Tibial nerve (tissue), 4 donors: ENCODE measurements at regions not wholly inside any gene's neighbourhood (a gene's known extent, or its start where the extent isn't known, plus 50 kb on each side); places are given as distances from the start of the nearest gene placed in this dataset.
"Not testable (repeated sequence)": the region's sequence is repeated elsewhere in the genome, so short reads cannot be mapped to it uniquely, and the experiment has no call there.

Experiments used
- DNase-seq, 2 donors: peaks; one replicate each; pipeline ENCODE4 v3.0.0-alpha.2; 2019; ENCODE audit warnings: low spot score in 2 of 2
- H3K27ac ChIP-seq, 4 donors: fragments of 200-600 bp; sonication (generic) in 3 of 4; one replicate each; pipeline ENCODE4 v1.5.1; 2017 to 2019; ENCODE audit warnings: mild to moderate bottlenecking in 1 of 4
- H3K27me3 ChIP-seq, 2 donors: fragments of 200-600 bp; sonication (generic) in 1 of 2; one replicate each; pipeline versions ENCODE4 v1.5.1 to v1.6.0; 2017 to 2019
- H3K36me3 ChIP-seq, 3 donors: fragments of 200-600 bp; sonication (generic); one replicate each; pipeline ENCODE4 v1.5.1; 2018 to 2019
- H3K4me1 ChIP-seq, 4 donors: fragments of 200-600 bp; sonication (generic) in 3 of 4; one replicate each; pipeline ENCODE4 v1.5.1; 2017 to 2019
- H3K4me3 ChIP-seq, 4 donors: fragments of 200-600 bp; sonication (generic) in 3 of 4; one replicate each; pipeline ENCODE4 v1.5.1; 2017 to 2019; ENCODE audit warnings: mild to moderate bottlenecking in 1 of 4, moderate library complexity in 1 of 4
- H3K9me3 ChIP-seq, 4 donors: fragments of 200-600 bp; sonication (generic) in 3 of 4; one replicate each; pipeline ENCODE4 v1.5.1; 2017 to 2019
- EP300 ChIP-seq, 2 donors: sonication (generic); formaldehyde crosslinking; IDR thresholded peaks; one replicate each; pipeline ENCODE4 v1.6.1; 2017; ENCODE audit warnings: antibody characterized with exemption in 2 of 2, mild to moderate bottlenecking in 1 of 2
- POLR2A ChIP-seq, 2 donors: fragments of 450-650 bp; IDR thresholded peaks; one replicate each; pipeline ENCODE4 v1.6.1; 2017; ENCODE audit warnings: antibody characterized with exemption in 2 of 2, mild to moderate bottlenecking in 2 of 2, moderate library complexity in 2 of 2
- WGBS, 2 donors: methylation state at CpG; one replicate each; pipeline ENCODE4 v1.1.5; 2018; 5-methylcytosine and 5-hydroxymethylcytosine counted together
- TF ChIP-seq, protein P1 (sequence below), 5 experiments: fragments of 200-600 bp in 3 of 5; fragments of 450-650 bp in 2 of 5; sonication (generic) in 3 of 5; IDR thresholded peaks; one replicate each; pipeline ENCODE4 v1.5.1; 2016 to 2019; ENCODE audit warnings: antibody characterized with exemption in 5 of 5, mild to moderate bottlenecking in 3 of 5, moderate library complexity in 2 of 5

DNA sequence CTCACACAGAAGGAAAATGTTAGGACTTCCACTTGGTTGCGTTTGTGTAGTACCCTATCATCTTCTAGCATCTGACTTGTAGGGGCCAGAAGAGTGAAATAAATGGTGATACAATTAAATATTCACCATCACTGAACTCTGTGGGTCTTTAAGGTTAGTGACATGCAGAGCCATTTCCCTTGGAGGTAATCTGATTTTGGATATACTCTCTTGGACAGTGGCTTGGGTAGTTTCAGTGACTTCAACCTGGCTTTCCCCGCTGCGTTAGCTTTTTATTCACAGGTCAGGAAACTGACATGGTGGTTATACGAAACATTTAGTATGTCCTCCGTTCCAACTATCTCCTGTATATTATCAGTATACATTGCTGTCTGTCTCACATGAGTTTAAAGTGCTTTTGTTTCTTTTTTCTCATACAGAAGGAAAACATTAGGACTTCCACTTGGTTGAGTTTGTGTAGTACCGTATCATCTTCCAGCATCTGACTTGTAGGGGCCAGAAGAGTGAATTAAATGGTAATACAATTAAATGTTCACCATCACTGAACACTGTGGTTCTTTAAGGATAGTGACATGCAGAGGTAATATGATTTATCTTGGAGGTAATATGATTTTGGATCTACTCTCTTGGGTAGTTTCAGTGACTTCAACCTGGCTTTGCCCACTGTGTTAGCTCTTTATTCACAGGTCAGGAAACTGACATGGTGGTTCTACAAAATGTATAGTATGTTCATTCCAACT, 883.6 kb downstream of the TAF11L14 start:
- H3K9me3 ChIP-seq, result peaks cover 0 to 8% (median 0%) of the 10 kb centered on the region in 4 donors
- TF ChIP-seq POLR2A (IDR thresholded peaks at IDR 0.05), result no peak
- TF ChIP-seq EP300 (IDR thresholded peaks at IDR 0.05), result no peak
- TF ChIP-seq, protein P1, sequence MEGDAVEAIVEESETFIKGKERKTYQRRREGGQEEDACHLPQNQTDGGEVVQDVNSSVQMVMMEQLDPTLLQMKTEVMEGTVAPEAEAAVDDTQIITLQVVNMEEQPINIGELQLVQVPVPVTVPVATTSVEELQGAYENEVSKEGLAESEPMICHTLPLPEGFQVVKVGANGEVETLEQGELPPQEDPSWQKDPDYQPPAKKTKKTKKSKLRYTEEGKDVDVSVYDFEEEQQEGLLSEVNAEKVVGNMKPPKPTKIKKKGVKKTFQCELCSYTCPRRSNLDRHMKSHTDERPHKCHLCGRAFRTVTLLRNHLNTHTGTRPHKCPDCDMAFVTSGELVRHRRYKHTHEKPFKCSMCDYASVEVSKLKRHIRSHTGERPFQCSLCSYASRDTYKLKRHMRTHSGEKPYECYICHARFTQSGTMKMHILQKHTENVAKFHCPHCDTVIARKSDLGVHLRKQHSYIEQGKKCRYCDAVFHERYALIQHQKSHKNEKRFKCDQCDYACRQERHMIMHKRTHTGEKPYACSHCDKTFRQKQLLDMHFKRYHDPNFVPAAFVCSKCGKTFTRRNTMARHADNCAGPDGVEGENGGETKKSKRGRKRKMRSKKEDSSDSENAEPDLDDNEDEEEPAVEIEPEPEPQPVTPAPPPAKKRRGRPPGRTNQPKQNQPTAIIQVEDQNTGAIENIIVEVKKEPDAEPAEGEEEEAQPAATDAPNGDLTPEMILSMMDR (IDR thresholded peaks at IDR 0.05), result no peak
- no peaks in the 10 kb centered on the region for H3K4me1 ChIP-seq
- no peak overlapping the region for H3K27ac ChIP-seq
- WGBS, 2 donors, result 91 to 92% methylated on average over 6 of the region's 6 CpGs
- H3K27me3 ChIP-seq, result no peaks in the 10 kb centered on the region
- DNase-seq, result no peak
- H3K4me3 ChIP-seq, result no peak overlapping the region
- no peaks in the 10 kb centered on the region for H3K36me3 ChIP-seq

DNA sequence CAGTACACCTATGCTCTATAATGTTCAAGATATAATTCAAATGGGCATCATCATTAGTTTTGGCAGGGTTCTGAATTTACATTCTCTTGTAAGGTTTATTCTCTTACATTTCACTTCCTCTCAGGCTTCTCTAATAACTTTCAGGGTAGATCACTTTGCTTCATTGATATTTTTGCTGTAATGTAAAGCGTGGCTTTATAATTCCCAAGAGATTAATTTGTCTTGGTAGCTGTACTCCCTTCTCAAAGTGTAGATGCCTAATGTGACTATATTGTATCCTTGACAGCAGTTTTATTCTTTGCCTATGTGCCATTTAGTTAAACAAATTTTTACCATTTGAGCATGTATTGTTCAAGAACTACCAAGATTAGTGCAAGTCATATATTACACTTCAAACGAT, 889.1 kb downstream of the TAF11L14 start:
- no peak for DNase-seq

DNA sequence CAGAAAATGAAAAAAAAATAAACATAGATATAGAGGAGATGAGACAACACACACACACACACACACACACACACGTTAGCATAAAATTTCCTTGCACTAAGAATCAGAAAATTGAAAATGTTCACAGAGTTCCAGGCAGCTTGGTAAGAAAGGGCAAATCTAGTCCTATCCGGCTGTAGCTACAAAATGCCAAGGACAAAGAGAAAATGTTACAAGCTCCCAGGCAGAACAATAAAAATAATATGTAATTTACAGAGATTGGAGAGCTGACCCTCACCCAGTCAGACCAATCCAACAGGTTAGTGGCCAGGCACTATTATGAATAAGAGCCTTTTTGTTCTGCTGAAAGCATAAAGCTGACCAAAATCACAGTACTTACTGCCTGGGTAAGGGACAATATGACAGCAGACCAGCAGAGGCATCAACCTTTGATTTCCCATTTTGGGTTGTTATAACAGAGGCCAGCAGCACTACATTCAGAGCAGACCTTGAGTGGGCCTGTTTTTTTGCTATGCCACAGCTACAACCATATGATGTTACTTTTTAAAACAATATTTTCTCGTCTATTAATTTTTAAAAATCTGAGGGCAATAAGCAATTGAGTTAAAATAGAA, 892.6 kb downstream of the TAF11L14 start:
- no peak for TF ChIP-seq EP300 (IDR thresholded peaks at IDR 0.05)
- Histone ChIP-seq H3K27me3 (no peaks in the 10 kb centered on the region), H3K9me3 (no peaks in the 10 kb centered on the region), H3K4me1 (no peaks in the 10 kb centered on the region), H3K36me3 (no peaks in the 10 kb centered on the region), H3K4me3 (no peak overlapping the region), H3K27ac (no peak overlapping the region)
- 64 to 67% methylated on average over 3 of the region's 3 CpGs for WGBS, 2 donors
- no peak for DNase-seq

More for the DNA sequence above, 889.1 kb downstream of the TAF11L14 start:
- no peak overlapping the region for H3K4me3 ChIP-seq
- peaks cover 0 to 8% (median 0%) of the 10 kb centered on the region in 4 donors for H3K9me3 ChIP-seq
- TF ChIP-seq EP300 (IDR thresholded peaks at IDR 0.05), result no peak
- no peaks in the 10 kb centered on the region for H3K27me3 ChIP-seq
- 82 to 83% methylated on average over 2 of the region's 2 CpGs for WGBS, 2 donors
- no peaks in the 10 kb centered on the region for H3K36me3 ChIP-seq
- no peak overlapping the region for H3K27ac ChIP-seq
- H3K4me1 ChIP-seq, result no peaks in the 10 kb centered on the region

DNA sequence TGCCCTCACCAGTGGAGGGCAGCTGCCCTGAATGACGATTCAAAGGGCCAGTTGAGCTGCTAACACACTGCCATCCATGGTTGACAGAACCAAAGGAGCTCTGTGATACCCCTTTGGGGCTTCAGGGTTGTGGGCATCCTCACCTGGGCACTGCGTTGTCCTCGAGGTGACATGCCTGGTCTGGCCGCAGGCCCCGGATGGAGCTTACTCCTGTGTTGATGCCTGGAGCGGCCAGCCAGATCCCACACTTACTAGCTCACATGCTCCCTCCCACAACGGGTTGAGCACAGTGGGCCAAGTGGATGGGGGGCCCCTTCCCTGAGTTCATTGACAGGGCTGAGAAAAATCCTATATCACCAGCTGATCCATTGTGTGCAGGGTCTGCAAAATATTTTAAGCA, 898.9 kb downstream of the TAF11L14 start:
- WGBS, 2 donors, result 87 to 88% methylated on average over 7 of the region's 7 CpGs
- no peaks in the 10 kb centered on the region for H3K4me1 ChIP-seq
- H3K36me3 ChIP-seq, result no peaks in the 10 kb centered on the region
- no peak overlapping the region for H3K4me3 ChIP-seq
- TF ChIP-seq POLR2A (IDR thresholded peaks at IDR 0.05) (no peak), EP300 (IDR thresholded peaks at IDR 0.05) (no peak)
- TF ChIP-seq, protein P1 (IDR thresholded peaks at IDR 0.05), result no peak
- no peak for DNase-seq
- H3K9me3 ChIP-seq, result no peaks in the 10 kb centered on the region
- H3K27ac ChIP-seq, result no peak overlapping the region
- no peaks in the 10 kb centered on the region for H3K27me3 ChIP-seq

DNA sequence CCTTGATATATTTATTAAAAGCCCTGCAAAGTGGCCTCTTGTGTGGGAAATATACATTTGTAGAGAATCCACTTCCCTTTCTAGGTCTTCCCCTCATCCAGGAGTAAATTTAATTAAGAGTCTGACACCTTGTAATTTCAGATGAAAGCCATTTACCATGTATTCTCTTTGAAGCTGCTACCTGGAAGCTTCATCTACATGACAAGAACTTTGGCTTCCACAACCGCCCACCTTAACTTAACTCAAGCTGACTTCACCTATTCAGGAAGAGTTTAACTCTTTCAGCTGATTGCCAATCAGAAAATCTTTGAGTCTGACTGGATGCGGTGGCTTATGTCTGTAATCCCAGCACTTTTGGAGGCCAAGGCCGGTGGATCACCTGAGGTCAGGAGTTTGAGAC, 899.9 kb downstream of the TAF11L14 start:
- TF ChIP-seq POLR2A (IDR thresholded peaks at IDR 0.05) (no peak), EP300 (IDR thresholded peaks at IDR 0.05) (no peak)
- TF ChIP-seq, protein P1 (IDR thresholded peaks at IDR 0.05), result no peak
- H3K4me1 ChIP-seq, result no peaks in the 10 kb centered on the region
- WGBS, 2 donors, result 86 to 94% methylated on average over 3 of the region's 3 CpGs

DNA sequence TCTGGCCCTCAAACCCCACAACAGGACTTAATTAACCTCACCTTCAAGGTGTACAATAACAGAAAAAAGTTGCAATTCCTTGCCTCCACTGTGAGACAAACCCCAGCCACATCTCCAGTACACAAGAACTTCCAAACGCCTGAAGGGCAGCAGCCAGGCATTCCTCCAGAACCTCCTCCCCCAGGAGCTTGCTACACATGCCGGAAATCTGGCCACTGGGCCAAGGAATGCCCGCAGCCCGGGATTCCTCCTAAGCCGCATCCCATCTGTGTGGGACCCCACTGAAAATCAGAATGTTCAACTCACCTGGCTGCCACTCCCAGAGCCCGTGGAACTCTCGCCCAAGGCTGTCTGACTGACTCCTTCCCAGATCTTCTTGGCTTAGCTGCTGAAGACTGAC, 901.5 kb downstream of the TAF11L14 start:
- not testable (repeated sequence) for DNase-seq, H3K4me1 ChIP-seq, H3K9me3 ChIP-seq, H3K27ac ChIP-seq, H3K36me3 ChIP-seq, H3K27me3 ChIP-seq, H3K4me3 ChIP-seq
- 83 to 85% methylated on average over 6 to 7 of the region's 7 CpGs for WGBS, 2 donors

More for the DNA sequence above, 899.9 kb downstream of the TAF11L14 start:
- no peak overlapping the region for H3K27ac ChIP-seq
- no peaks in the 10 kb centered on the region for H3K36me3 ChIP-seq
- no peak overlapping the region for H3K4me3 ChIP-seq
- no peaks in the 10 kb centered on the region for H3K27me3 ChIP-seq
- no peaks in the 10 kb centered on the region for H3K9me3 ChIP-seq
- no peak for DNase-seq
